Duodenal mucosa (tissue), 2 donors: ENCODE measurements at regions not wholly inside any gene's neighbourhood (a gene's known extent, or its start where the extent isn't known, plus 50 kb on each side); places are given as distances from the start of the nearest gene placed in this dataset.

Source experiments
- H3K27ac ChIP-seq: one replicate; pipeline ENCODE4 v1.7.0; 2013; ENCODE audit warnings: low read depth, low read length
- H3K27me3 ChIP-seq, 2 donors: one replicate each; pipeline ENCODE4 v1.7.0; 2013; ENCODE audit warnings: low read length in 2 of 2, control low read depth in 1 of 2; ENCODE audit not compliant: insufficient read depth in 2 of 2, control insufficient read depth in 1 of 2
- H3K36me3 ChIP-seq, 2 donors: one replicate each; pipeline ENCODE4 v1.7.0; 2013; ENCODE audit warnings: low read length in 2 of 2, control low read depth in 1 of 2; ENCODE audit not compliant: insufficient read depth in 2 of 2, control insufficient read depth in 1 of 2
- H3K4me1 ChIP-seq, 2 donors: one replicate each; pipeline ENCODE4 v1.7.0; 2013; ENCODE audit warnings: low read length in 2 of 2, control low read depth in 1 of 2; ENCODE audit not compliant: insufficient read depth in 2 of 2, control insufficient read depth in 1 of 2
- H3K4me3 ChIP-seq, 2 donors: one replicate each; pipeline ENCODE4 v1.7.0; 2013; ENCODE audit warnings: low read length in 2 of 2, low read depth in 1 of 2
- H3K9ac ChIP-seq, 2 donors: one replicate each; pipeline ENCODE4 v1.7.0; 2013; ENCODE audit warnings: low read length in 2 of 2, low read depth in 1 of 2
- H3K9me3 ChIP-seq, 2 donors: one replicate each; pipeline ENCODE4 v1.7.0; 2013; ENCODE audit warnings: low read length in 2 of 2, control low read depth in 1 of 2; ENCODE audit not compliant: control insufficient read depth in 1 of 2

DNA sequence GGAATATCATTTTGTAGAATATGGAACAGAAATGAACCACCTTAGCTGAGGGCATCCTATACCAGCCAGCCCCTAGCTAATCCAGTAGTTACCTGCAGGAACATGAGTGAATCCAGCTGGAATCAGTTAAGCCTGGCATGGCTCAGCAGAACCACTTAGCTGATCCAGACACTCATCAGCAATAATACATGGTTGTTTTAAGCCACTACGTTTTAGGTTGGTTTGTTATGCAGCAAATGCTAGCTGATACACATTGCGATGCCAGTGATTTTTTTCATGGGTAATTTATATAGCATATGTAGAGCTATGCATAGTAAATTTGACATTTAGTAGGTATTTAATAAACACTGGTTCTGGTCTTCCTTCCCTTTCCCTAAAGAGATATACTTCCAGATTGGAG is 201.9 kb upstream of the JAG1 start:
- H3K27ac ChIP-seq, result no peak overlapping the region
- peaks cover 0 to 5% of the 10 kb centered on the region in 2 donors for H3K9me3 ChIP-seq
- no peak overlapping the region for H3K9ac ChIP-seq
- H3K4me3 ChIP-seq, result no peak overlapping the region
- H3K36me3 ChIP-seq, result no peaks in the 10 kb centered on the region
- H3K27me3 ChIP-seq, result no peaks in the 10 kb centered on the region
- H3K4me1 ChIP-seq, result no peaks in the 10 kb centered on the region

DNA sequence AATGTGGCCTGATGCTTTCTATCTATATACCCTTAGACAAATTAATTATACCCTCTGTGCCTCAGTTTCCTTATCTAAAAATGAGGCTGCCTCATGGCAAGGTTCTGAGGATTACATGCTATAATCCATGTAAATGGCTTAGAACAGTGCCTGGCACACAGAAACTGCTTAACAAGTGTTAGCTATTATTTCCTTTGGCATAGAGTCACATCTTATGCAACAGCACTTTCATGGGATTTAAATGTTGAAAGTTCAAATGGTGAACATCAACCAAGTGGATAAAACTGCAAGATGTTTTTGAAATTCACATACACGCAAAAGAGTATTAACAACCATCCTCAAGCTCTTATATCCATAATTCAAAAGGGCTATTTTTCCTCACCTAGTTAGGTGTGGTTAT is 202.8 kb upstream of the JAG1 start:
- Histone ChIP-seq H3K9me3 (peaks cover 0 to 5% of the 10 kb centered on the region in 2 donors), H3K9ac (no peak overlapping the region), H3K27ac (no peak overlapping the region), H3K4me3 (no peak overlapping the region), H3K36me3 (no peaks in the 10 kb centered on the region), H3K4me1 (no peaks in the 10 kb centered on the region), H3K27me3 (no peaks in the 10 kb centered on the region)

DNA sequence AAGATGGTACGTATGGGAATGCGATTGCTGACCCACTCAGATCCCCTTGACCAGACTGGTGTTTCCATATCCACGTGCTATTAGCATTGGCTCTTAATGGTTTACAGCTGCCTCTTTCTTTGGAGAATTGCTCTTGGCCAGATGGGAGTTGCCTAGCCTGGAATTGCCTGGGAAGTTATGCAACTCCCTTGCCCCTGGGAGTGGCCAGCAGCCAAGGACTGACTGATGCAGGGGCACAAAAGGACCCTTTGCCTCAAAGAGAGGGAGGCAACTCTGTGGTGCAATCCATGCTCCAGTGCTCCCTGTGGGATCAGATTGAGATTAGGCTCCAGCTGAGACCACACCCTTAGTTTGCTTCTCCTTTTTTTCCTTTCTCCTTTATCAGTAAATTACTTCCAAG is 203.5 kb upstream of the JAG1 start:
- no peak overlapping the region for H3K4me3 ChIP-seq
- H3K36me3 ChIP-seq, result no peaks in the 10 kb centered on the region
- no peaks in the 10 kb centered on the region for H3K27me3 ChIP-seq
- no peak overlapping the region for H3K9ac ChIP-seq
- no peaks in the 10 kb centered on the region for H3K4me1 ChIP-seq
- H3K9me3 ChIP-seq, result peaks cover 0 to 5% of the 10 kb centered on the region in 2 donors
- H3K27ac ChIP-seq, result no peak overlapping the region

DNA sequence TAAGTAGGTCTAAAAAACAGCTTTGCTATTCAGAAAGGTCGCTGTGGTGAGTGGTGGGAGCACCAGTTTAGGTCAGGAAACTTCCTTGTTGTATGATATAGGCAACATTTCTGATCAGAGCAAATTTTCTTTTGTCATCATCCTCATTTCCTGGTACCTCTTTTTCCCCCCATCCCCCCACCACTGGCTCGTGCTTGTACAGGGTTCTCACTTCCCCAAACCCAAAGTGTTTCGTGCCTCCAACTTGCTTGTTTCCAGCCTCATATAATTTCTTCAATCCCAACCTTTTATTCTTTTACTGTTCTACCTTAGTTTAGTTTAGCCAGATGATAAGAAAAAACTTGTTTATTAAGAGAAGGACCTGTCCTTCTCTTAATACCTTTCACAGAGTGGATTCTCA is 209.4 kb upstream of the JAG1 start:
- Histone ChIP-seq H3K4me3 (no peak overlapping the region), H3K9me3 (no peaks in the 10 kb centered on the region), H3K36me3 (no peaks in the 10 kb centered on the region), H3K27ac (no peak overlapping the region), H3K4me1 (no peaks in the 10 kb centered on the region), H3K9ac (no peak overlapping the region), H3K27me3 (no peaks in the 10 kb centered on the region)

DNA sequence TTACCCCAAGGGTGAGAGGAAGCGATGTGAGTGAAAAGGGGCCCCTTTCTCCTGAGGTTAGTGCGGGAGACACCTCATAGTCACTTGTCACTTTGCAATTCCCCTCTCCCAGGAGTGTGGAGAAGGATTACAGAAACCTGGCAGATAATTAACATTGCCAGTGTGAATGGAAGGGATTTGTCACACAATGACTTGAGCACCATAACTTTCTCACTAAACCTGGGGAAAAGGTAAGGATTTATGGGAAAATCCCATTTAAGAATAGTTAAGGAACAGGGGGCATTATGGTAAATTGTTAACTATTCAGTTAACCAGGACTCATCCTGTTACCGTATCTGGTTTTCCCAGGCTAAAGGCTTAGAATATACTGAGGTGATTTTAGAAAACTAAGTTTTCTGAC is 219.5 kb upstream of the JAG1 start:
- Histone ChIP-seq H3K4me1 (no peaks in the 10 kb centered on the region), H3K36me3 (no peaks in the 10 kb centered on the region), H3K27ac (no peak overlapping the region), H3K27me3 (no peaks in the 10 kb centered on the region), H3K9ac (no peak overlapping the region), H3K9me3 (no peaks in the 10 kb centered on the region), H3K4me3 (no peak overlapping the region)

DNA sequence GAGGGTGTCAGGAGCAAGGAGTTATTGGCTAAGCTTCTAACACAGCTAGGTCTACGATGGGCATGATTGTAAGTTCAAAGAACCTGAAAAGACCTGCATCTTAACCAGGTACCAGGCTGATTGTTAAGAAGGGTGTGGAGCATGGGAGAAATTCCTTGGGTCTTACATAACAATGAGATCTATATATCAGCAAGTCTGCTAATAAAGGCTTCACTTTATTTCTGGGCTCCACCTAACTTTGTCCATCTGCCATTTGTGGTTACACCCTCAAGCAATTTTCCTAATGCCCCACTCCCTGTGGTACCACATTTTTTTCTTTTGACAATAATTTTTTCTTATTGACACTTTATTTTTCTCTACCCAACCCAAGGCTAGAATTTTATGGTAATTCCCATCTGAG is 223.5 kb upstream of the JAG1 start:
- H3K36me3 ChIP-seq, result no peaks in the 10 kb centered on the region
- H3K4me3 ChIP-seq, result no peak overlapping the region
- H3K9me3 ChIP-seq, result peaks cover 0 to 3% of the 10 kb centered on the region in 2 donors
- no peak overlapping the region for H3K27ac ChIP-seq
- no peaks in the 10 kb centered on the region for H3K27me3 ChIP-seq
- H3K4me1 ChIP-seq, result peaks cover 0 to 3% of the 10 kb centered on the region in 2 donors
- no peak overlapping the region for H3K9ac ChIP-seq

DNA sequence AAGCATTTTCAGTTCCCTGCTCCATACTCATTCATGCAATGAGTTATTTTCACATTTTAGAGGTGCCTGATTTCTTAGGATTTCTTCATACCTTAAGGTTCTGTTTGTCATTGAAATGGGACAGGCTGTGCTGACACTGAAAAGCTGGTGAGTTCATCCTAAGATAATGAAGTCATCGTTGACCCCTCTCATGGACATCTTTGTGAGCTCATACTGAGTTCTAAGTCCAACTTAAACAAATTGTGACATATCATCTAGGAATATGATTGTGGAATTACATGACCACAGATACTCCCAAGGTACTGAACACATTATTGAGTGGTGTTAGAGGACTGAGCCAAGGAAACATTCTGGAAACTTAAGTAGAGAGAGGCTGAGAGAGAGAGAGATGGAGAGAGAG is 224.8 kb upstream of the JAG1 start:
- peaks cover 0 to 11% of the 10 kb centered on the region in 2 donors for H3K4me1 ChIP-seq
- no peak overlapping the region for H3K4me3 ChIP-seq
- H3K9me3 ChIP-seq, result peaks cover 0 to 3% of the 10 kb centered on the region in 2 donors
- no peaks in the 10 kb centered on the region for H3K27me3 ChIP-seq
- no peak overlapping the region for H3K9ac ChIP-seq
- H3K27ac ChIP-seq, result no peak overlapping the region
- no peaks in the 10 kb centered on the region for H3K36me3 ChIP-seq

DNA sequence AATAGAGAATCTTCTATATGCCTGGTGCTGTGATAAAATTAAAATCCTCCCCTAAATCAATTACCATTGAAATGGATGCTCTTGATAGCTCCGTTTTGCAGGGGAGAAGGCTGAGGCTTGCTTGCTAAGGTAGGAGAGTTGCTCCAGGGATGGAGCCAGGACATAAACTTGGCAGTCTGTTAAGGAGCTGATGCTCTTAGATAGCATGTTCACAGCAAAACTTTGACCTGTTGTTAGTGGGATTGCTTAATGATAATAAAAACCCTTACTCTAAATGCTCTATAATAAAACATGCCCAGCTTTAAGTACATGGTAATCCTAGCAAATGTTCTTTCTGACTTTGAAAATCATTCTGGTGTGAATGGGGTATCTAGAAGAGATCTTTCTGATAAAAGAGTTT is 228.4 kb upstream of the JAG1 start:
- Histone ChIP-seq H3K9me3 (peaks cover 0 to 3% of the 10 kb centered on the region in 2 donors), H3K27ac (no peak overlapping the region), H3K36me3 (no peaks in the 10 kb centered on the region), H3K4me1 (peaks cover 0 to 11% of the 10 kb centered on the region in 2 donors), H3K4me3 (no peak overlapping the region), H3K27me3 (no peaks in the 10 kb centered on the region), H3K9ac (no peak overlapping the region)

DNA sequence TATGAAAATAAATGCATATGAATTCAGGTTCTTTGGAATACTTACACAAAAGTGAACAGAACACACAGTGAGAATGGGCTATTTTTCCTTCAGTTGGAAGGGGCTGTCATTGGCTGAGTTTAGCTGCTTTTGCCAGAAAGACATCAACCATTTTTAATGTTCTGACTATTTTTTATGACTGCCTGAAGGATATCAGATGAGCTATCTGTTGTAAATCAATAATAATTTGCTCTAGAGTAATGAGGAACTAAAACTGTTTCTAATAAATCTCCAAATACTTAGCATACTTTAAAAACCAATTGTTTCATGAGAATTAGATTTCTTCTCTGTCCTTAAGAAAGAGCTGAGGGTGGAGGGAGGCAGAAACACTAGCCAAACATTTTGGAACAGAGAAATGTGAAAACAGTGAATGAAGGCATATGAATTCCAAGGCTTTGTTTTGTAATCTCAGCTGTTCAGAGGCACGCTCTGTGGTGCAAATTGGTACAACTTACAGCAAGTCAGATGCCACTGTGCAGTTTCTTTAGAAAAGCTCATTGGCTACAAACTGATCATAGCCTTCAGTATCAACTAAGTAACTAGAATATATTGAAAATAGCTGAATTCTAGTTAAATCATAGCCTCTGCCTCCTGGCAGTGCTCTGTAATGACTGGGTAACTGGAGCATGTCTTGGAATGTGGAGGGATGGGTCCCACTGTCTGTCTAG is 228.9 kb upstream of the JAG1 start:
- Histone ChIP-seq H3K4me1 (peaks cover 0 to 11% of the 10 kb centered on the region in 2 donors), H3K9ac (no peak overlapping the region), H3K36me3 (no peaks in the 10 kb centered on the region), H3K4me3 (no peak overlapping the region), H3K27ac (no peak overlapping the region), H3K9me3 (peaks cover 0 to 3% of the 10 kb centered on the region in 2 donors), H3K27me3 (no peaks in the 10 kb centered on the region)

DNA sequence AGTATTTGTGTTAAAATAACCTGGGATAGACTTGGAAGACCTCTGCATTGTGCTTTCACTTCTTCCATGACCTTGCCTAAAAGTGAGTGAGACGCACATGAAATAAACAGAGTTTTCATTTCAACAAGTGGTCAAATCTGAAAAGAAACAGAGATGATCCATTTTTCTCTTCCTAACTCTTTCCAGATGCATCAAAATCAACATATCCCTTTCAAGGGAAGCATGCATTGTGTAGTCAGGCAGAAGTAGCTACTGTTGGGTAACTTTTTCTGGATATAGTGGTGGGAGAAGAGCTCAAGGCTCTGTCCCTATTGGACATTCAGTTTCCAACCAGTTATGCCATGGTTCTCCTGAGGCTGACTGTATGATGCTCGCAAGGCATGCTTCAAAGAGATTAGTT is 233.0 kb upstream of the JAG1 start:
- Histone ChIP-seq H3K36me3 (no peaks in the 10 kb centered on the region), H3K27me3 (no peaks in the 10 kb centered on the region), H3K9me3 (no peaks in the 10 kb centered on the region), H3K4me1 (peaks cover 0 to 10% of the 10 kb centered on the region in 2 donors), H3K4me3 (no peak overlapping the region), H3K9ac (no peak overlapping the region), H3K27ac (no peak overlapping the region)
